DLD1 (cell line): ENCODE measurements at regions not wholly inside any gene's neighbourhood (a gene's known extent, or its start where the extent isn't known, plus 50 kb on each side); places are given as distances from the start of the nearest gene placed in this dataset.

Experiments used
- in situ Hi-C: cut with HindIII; loops from 2 replicates; pipeline ENCODE4 v1.10.0; 2017; ENCODE audit warnings: low sequenced_read_pairs

DNA sequence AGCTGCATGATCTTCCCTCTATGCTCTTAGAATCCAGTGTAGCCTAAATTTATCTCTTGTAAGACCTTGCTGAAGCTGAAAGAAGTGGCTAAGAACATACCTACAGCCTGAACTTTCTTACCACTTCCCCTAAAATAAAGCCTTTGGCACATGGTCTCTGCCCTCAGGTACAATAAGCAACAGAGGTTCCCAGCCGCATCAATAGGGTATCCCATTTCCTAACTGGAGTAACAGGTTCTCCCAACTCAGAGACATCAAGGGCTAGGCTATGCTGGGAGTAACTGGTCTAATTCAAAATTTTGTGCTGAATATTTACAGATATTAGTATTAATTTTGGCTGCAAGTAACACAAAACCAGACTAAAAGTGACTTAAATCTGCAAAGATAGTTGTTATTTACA, 335.8 kb upstream of the TRPC7 start:
- in situ Hi-C loops, result no loop called here

GRCh38 chr5:136699651-136700050, 334.3 kb upstream of the TRPC7 start:
- in situ Hi-C loops, result no loop called here

DNA sequence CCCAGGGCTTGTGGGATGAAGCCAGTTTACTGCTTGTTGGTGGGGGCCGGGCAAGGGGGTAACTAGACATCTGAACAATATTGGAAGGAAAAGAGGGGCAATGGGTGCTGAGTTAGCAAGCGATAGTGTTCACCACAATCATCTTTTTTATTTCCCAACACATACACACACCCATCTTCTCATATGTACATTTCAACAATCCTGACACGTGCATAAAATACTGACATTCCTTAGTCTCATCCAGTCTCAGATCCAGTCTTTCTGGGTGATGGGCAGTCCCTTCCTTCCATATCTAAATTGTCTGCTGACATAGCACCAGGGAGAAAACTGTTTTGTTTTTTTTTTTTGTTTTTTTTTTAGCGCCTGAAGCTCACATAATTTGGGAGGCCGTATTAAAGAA, 333.6 kb upstream of the TRPC7 start:
- in situ Hi-C loops, result no loop called here

DNA sequence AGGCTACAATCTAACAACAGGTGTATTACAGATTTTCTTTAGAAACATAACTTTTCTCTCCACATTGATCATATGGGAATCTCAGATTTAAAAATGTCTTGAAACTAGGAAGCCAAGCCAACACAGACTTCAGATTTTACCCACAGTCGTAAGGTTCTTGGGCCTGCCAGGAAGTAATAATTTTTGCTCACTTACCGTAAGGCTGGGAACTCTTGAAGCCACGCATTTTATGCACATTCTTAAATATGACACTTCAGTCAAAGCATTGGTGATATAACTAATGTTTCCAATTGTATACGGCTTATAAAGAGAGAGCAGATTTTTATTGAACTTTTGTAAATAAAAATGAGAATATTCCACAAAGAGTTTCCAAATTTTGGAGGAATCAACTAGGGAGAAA, 328.9 kb upstream of the TRPC7 start:
- in situ Hi-C loops, result no loop called here

GRCh38 chr5:136689552-136689951, 324.2 kb upstream of the TRPC7 start:
- in situ Hi-C loops, result no loop called here

GRCh38 chr5:136686192-136686872, 321.0 kb upstream of the TRPC7 start:
- in situ Hi-C loops, result no loop called here

DNA sequence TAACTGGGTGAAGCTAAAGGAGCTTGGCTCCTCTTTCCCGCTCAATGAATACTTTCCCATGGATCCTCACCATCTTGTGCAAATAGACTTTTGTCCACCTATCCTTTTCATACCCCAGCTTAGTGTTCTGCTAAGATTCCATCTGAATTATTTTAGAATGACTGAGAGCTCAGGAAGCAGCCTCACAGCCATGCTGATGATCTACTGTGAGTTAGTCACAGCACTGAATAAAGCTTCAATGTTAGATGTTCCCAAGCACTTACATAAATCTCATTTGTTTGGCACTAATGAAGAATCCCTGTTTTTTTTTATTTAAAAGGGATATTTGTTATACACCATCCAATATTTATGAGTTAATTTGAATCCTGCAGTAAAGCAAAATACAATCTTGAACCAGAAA, 317.6 kb upstream of the TRPC7 start:
- in situ Hi-C loops, result no loop called here

DNA sequence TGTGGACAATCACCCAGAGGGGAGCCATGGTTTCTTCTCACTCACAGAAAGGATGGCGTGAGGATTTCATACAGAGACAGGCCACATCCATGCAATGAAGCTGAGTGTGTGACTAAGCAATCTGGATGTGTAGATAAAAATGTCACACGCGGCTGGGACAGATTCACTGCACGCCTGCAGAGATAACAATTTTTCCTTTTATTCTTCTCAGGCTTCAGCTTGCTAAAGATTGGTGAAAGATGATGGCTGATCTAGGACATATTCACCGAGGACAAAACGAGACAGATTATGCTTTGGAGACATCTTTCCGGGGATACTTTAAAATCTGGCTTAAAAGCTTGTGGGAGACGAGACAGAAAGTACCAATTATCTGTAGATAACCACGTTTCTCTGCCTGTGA, 313.9 kb upstream of the TRPC7 start:
- in situ Hi-C loops, result no loop called here

GRCh38 chr5:136677217-136677616, 311.9 kb upstream of the TRPC7 start:
- in situ Hi-C loops, result no loop called here

GRCh38 chr5:136676685-136677084, 311.3 kb upstream of the TRPC7 start:
- in situ Hi-C loops, result no loop called here

DNA sequence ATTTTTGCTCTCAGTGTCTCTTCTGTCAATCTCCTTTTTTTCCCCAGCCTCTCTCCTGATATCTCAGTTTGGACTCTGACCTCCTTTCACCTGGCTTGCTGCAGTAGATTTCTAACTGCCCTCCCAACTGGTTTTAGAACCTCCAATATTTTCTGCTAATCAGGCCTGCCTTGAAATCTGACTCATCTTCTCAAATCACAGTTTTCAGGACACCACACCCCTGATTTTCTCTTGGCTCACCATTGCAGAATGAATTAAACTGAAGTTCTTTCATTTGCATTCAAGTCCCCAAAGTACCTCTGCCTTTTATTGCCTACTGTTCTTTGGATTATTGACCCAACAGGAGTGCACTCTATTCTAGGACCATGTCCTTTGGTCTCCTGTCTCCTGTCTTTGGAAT, 310.4 kb upstream of the TRPC7 start:
- in situ Hi-C loops, result no loop called here

- in situ Hi-C loops, result no loop called here
These were observed 308.8 kb upstream of the TRPC7 start for GRCh38 chr5:136674178-136674577.

- in situ Hi-C loops, result no loop called here
These were observed 302.4 kb upstream of the TRPC7 start for GRCh38 chr5:136667789-136668188.

DNA sequence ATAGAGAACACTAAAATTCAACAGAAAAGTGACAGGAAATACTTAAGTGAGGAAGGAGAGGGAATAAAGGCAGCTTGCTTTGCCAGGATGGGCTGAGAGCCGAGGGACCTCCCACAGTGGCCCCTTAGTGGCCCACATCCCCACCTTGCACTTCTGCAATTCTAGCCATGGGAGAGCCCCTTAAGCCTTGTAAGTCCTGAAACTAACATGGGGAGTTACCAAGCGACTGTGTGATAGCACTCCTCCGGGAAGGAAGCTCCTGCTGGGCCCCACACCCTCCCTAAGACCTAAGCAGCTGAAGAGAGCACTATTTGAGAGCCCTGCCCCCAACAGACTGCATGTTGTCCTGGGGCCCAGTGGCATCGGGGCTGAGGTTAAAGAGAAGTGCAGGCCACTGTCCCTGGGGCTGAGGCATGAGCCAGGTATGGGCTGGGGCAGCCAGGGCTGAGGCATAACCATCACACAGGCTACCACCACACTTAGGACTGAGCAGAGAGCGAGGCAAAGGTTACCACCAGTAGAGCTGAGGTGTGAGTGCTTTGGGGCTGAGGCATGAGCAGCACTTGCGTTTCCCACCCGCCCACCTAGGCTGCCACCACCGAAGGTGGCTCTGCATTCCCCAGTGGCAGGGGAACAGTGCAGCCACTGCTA, 301.8 kb upstream of the TRPC7 start:
- in situ Hi-C loops, result no loop called here

- in situ Hi-C loops, result no loop called here
These were observed 300.0 kb upstream of the TRPC7 start for GRCh38 chr5:136665331-136665730.

- in situ Hi-C loops, result no loop called here
These were observed 295.7 kb upstream of the TRPC7 start for GRCh38 chr5:136661026-136661425.

DNA sequence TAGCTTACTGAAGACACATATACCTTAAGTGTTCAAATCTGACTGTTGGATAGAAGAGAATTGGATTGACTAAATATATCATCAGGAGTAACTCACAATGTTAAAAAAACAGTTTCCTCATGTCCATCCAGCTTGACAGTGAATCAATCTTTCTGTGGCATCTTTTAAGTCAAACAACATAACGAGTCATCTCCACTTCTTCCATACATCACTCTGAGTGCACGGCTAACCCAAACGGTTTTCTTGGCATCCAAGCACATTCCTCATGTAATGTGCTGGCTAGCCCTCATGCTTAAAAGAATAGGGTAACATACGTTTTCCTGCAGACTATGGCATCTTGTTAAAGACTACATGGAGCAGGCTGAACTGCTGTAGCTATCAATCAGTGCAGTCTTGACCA, 291.5 kb upstream of the TRPC7 start:
- in situ Hi-C loops, result no loop called here

- in situ Hi-C loops, result no loop called here
These were observed 290.1 kb upstream of the TRPC7 start for GRCh38 chr5:136655468-136655867.

DNA sequence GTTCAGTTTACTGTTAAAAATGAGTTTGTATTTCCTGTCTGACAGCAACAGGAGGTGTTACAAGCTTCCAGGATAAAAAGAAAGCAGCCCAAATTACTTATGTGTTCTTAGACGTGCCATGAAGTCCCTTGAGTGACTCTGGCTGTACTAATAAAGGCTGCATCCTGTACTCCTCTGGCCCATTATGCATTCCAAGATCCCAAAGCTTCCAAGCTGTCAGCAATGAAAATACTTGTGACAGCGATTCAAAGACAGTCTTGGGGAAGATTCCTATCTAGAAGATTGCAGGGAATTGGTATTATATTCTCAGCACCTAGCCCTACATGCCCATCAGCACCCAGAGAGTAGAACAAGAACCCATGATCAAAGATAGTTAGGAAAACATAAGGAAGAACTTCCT, 281.6 kb upstream of the TRPC7 start:
- in situ Hi-C loops, result no loop called here

- in situ Hi-C loops, result no loop called here
These were observed 277.6 kb upstream of the TRPC7 start for GRCh38 chr5:136642976-136643375.

GRCh38 chr5:136639616-136640015, 274.3 kb upstream of the TRPC7 start:
- in situ Hi-C loops, result no loop called here

GRCh38 chr5:136638084-136638483, 272.7 kb upstream of the TRPC7 start:
- in situ Hi-C loops, result no loop called here

GRCh38 chr5:136636001-136636400, 270.7 kb upstream of the TRPC7 start:
- in situ Hi-C loops, result no loop called here
